ENCODE measurements at regions not wholly inside any gene's neighbourhood (a gene's known extent, or its start where the extent isn't known, plus 50 kb on each side); places are given as distances from the start of the nearest gene placed in this dataset.

- Mint-ChIP-seq H3K4me1 (no peaks in the 10 kb centered on the region), H3K4me3 (no peak overlapping the region), H3K36me3 (ENCODE audit: low read depth) (no peaks in the 10 kb centered on the region), H3K27me3 (ENCODE audit: low read depth) (peaks cover 35% of the 10 kb centered on the region), H3K27ac (no peak overlapping the region), H3K9me3 (no peaks in the 10 kb centered on the region)
- TF ChIP-seq, protein P1, sequence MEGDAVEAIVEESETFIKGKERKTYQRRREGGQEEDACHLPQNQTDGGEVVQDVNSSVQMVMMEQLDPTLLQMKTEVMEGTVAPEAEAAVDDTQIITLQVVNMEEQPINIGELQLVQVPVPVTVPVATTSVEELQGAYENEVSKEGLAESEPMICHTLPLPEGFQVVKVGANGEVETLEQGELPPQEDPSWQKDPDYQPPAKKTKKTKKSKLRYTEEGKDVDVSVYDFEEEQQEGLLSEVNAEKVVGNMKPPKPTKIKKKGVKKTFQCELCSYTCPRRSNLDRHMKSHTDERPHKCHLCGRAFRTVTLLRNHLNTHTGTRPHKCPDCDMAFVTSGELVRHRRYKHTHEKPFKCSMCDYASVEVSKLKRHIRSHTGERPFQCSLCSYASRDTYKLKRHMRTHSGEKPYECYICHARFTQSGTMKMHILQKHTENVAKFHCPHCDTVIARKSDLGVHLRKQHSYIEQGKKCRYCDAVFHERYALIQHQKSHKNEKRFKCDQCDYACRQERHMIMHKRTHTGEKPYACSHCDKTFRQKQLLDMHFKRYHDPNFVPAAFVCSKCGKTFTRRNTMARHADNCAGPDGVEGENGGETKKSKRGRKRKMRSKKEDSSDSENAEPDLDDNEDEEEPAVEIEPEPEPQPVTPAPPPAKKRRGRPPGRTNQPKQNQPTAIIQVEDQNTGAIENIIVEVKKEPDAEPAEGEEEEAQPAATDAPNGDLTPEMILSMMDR (IDR thresholded peaks at IDR 0.05; ENCODE audit: unreplicated experiment in 3 of 3), result no peak
Observed at GRCh38 chr2:44843641-44844310, 97.7 kb upstream of the SIX3 start.

GRCh38 chr2:44844651-44845270, 96.7 kb upstream of the SIX3 start:
- H3K27me3 Mint-ChIP-seq (ENCODE audit: low read depth), result peaks cover 40% of the 10 kb centered on the region
- H3K36me3 Mint-ChIP-seq (ENCODE audit: low read depth), result no peaks in the 10 kb centered on the region
- no peak overlapping the region for H3K27ac Mint-ChIP-seq
- TF ChIP-seq, protein P1 (IDR thresholded peaks at IDR 0.05; ENCODE audit: unreplicated experiment in 3 of 3), result no peak
- no peaks in the 10 kb centered on the region for H3K9me3 Mint-ChIP-seq
- no peak overlapping the region for H3K4me3 Mint-ChIP-seq
- H3K4me1 Mint-ChIP-seq, result no peaks in the 10 kb centered on the region

GRCh38 chr2:44848026-44848425, 93.5 kb upstream of the SIX3 start:
- TF ChIP-seq, protein P1 (IDR thresholded peaks at IDR 0.05; ENCODE audit: unreplicated experiment in 3 of 3), result no peak
- no peaks in the 10 kb centered on the region for H3K36me3 Mint-ChIP-seq (ENCODE audit: low read depth)

DNA sequence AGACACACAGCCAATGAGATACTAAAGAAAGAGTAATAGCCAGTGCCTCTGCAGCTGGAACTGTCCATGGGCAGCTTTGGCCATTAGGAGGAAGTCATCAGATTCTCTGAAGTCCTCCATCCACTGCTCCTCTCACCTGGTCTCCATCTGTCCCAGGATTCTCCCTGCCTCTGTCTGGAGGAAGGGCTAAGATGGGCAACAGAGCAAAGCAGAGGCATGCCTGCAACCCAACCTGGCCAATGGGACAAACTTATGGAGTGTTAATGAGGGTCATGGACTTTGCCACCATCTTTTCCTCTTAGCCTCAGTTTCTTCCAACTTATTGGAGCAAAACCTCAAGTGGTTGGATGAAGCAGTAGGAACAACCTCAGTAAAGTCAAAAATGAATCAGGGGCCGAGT, 91.5 kb upstream of the SIX3 start:
- no peaks in the 10 kb centered on the region for H3K4me1 Mint-ChIP-seq
- no peak overlapping the region for H3K27ac Mint-ChIP-seq
- no peaks in the 10 kb centered on the region for H3K36me3 Mint-ChIP-seq (ENCODE audit: low read depth)
- TF ChIP-seq, protein P1 (IDR thresholded peaks at IDR 0.05; ENCODE audit: unreplicated experiment in 3 of 3), result no peak
- H3K9me3 Mint-ChIP-seq, result no peaks in the 10 kb centered on the region
- H3K27me3 Mint-ChIP-seq (ENCODE audit: low read depth), result peaks cover 55% of the 10 kb centered on the region
- H3K4me3 Mint-ChIP-seq, result no peak overlapping the region

More at GRCh38 chr2:44848026-44848425, 93.5 kb upstream of the SIX3 start:
- Mint-ChIP-seq H3K9me3 (no peaks in the 10 kb centered on the region), H3K27ac (no peak overlapping the region), H3K4me3 (no peak overlapping the region), H3K27me3 (ENCODE audit: low read depth) (peaks cover 58% of the 10 kb centered on the region), H3K4me1 (no peaks in the 10 kb centered on the region)

GRCh38 chr2:44851518-44851917, 90.0 kb upstream of the SIX3 start:
- H3K27ac Mint-ChIP-seq, result no peak overlapping the region
- H3K27me3 Mint-ChIP-seq (ENCODE audit: low read depth), result peaks cover 52% of the 10 kb centered on the region

More at GRCh38 chr2:44851518-44851917, 90.0 kb upstream of the SIX3 start:
- no peak overlapping the region for H3K4me3 Mint-ChIP-seq
- H3K9me3 Mint-ChIP-seq, result no peaks in the 10 kb centered on the region
- no peaks in the 10 kb centered on the region for H3K36me3 Mint-ChIP-seq (ENCODE audit: low read depth)
- no peaks in the 10 kb centered on the region for H3K4me1 Mint-ChIP-seq
- TF ChIP-seq, protein P1 (IDR thresholded peaks at IDR 0.05; ENCODE audit: unreplicated experiment in 3 of 3), result no peak
